Esophagus squamous epithelium (tissue), 4 donors: ENCODE measurements at regions not wholly inside any gene's neighbourhood (a gene's known extent, or its start where the extent isn't known, plus 50 kb on each side); places are given as distances from the start of the nearest gene placed in this dataset.

Source experiments
- POLR2A ChIP-seq, 4 donors: fragments of 450-650 bp; IDR thresholded peaks; one replicate each; pipeline ENCODE4 v1.6.1; 2017; ENCODE audit warnings: antibody characterized with exemption in 4 of 4, mild to moderate bottlenecking in 4 of 4, moderate library complexity in 3 of 4
- TF ChIP-seq, protein P1 (sequence below), 6 experiments: fragments of 450-650 bp in 4 of 6; fragments of 200-600 bp in 2 of 6; sonication (generic) in 2 of 6; IDR thresholded peaks; one replicate each; pipeline ENCODE4 v1.5.1; 2016 to 2019; ENCODE audit warnings: antibody characterized with exemption in 6 of 6, mild to moderate bottlenecking in 4 of 6, moderate library complexity in 4 of 6

DNA sequence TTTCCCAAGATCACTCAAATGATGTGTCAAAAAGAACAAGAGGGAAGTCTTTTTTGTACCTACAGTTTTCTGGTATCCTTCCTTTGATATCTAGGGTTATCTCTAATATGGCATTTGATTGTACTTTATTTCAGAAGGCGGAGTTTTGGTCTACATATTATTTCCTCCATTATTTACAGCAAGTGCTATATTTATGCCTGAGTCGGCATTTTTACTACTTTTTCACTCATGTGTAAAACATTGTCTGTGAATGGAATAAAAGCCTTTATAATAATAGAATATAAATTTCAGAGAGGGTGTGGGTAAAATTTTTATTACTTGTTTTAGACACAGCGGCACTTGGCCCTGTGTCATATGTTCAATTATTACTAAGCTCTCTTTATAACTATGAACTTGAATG lies 398.4 kb downstream of the BCKDHB start:
- TF ChIP-seq, protein P1, sequence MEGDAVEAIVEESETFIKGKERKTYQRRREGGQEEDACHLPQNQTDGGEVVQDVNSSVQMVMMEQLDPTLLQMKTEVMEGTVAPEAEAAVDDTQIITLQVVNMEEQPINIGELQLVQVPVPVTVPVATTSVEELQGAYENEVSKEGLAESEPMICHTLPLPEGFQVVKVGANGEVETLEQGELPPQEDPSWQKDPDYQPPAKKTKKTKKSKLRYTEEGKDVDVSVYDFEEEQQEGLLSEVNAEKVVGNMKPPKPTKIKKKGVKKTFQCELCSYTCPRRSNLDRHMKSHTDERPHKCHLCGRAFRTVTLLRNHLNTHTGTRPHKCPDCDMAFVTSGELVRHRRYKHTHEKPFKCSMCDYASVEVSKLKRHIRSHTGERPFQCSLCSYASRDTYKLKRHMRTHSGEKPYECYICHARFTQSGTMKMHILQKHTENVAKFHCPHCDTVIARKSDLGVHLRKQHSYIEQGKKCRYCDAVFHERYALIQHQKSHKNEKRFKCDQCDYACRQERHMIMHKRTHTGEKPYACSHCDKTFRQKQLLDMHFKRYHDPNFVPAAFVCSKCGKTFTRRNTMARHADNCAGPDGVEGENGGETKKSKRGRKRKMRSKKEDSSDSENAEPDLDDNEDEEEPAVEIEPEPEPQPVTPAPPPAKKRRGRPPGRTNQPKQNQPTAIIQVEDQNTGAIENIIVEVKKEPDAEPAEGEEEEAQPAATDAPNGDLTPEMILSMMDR (IDR thresholded peaks at IDR 0.05): no peak
- TF ChIP-seq POLR2A (IDR thresholded peaks at IDR 0.05): no peak
